ENCODE measurements at regions not wholly inside any gene's neighbourhood (a gene's known extent, or its start where the extent isn't known, plus 50 kb on each side); places are given as distances from the start of the nearest gene placed in this dataset.
A peak's percentile ranks its signal among the peaks of the same experiment; 100 is the strongest.

GRCh38 chr7:106723398-106723797 is 62.4 kb upstream of the CCDC71L start:
- no peak for DNase-seq (ENCODE audit: low read depth)

DNA sequence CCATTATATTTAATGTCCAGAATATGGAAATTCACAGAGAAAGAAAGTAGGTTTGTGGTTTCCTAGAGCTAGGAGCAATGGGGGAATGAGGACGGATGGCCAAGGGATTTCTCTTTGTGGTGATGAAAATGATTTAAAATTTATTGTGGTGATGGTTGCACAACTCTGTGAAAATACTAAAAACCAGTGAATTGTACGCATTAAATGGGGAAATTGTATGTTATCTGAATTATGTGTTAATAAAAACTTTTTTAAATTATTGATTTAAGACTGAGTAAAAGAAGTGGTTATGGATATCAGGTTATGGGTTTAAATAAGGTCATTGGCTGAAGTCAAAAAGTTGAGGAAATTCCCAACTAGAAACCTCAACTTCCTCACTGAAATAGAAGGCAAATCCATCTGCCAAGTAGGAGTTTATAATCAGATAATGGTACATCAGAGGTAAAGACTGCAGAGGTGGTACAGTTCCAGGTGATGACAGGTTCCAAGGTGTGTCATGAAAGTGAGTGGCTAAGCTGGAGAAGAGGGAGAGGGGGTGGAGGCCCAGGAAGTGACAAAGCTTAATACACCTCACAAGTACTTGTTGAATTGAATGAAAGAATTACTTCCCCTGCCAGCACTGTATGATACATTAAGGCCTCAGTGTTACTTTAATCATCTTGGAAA is 68.9 kb upstream of the CCDC71L start:
- no peak for DNase-seq (ENCODE audit: low read depth)
- no peak for TF ChIP-seq CTCF (conservative IDR thresholded peaks at IDR 0.05; ENCODE audit: low read depth, low read length)
- no peak overlapping the region for H3K4me3 ChIP-seq (ENCODE audit: low read depth, low read length)

More at GRCh38 chr7:106723398-106723797, 62.4 kb upstream of the CCDC71L start:
- TF ChIP-seq CTCF (conservative IDR thresholded peaks at IDR 0.05; ENCODE audit: low read depth, low read length), result no peak
- H3K4me3 ChIP-seq (ENCODE audit: low read depth, low read length), result no peak overlapping the region

- no peak for TF ChIP-seq CTCF (conservative IDR thresholded peaks at IDR 0.05; ENCODE audit: low read depth, low read length)
- no peak overlapping the region for H3K4me3 ChIP-seq (ENCODE audit: low read depth, low read length)
Observed at GRCh38 chr7:106731187-106731586, 70.2 kb upstream of the CCDC71L start.

GRCh38 chr7:106731646-106732444 is 70.9 kb upstream of the CCDC71L start:
- H3K4me3 ChIP-seq (ENCODE audit: low read depth, low read length), result no peak overlapping the region
- no peak for TF ChIP-seq CTCF (conservative IDR thresholded peaks at IDR 0.05; ENCODE audit: low read depth, low read length)
- peak; percentile 26 for DNase-seq (ENCODE audit: low read depth)

More at GRCh38 chr7:106731187-106731586, 70.2 kb upstream of the CCDC71L start:
- peak; percentile 25 for DNase-seq (ENCODE audit: low read depth)

- no peak for TF ChIP-seq CTCF (conservative IDR thresholded peaks at IDR 0.05; ENCODE audit: low read depth, low read length)
- DNase-seq (ENCODE audit: low read depth), result no peak
- H3K4me3 ChIP-seq (ENCODE audit: low read depth, low read length), result no peak overlapping the region
Observed at GRCh38 chr7:106735637-106736036, 74.7 kb upstream of the CCDC71L start.

DNA sequence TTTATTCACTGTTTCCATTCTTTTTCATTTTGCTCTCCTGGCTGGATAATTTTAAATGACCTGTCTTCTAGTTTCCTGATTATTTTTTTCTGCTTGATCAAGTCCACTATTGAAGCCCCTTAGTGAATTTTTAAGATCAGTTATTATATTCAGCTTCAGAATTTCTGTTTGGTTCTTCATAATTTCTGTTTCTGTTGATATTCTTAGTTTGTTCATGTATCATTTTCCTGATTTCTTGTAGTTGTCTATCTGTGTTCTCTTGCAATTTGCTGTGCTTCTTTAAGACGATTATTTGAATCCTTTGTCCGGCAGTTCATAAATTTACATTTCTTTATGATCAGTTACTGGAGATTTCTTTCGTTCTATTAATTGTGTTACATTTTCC is 75.2 kb upstream of the CCDC71L start:
- no peak for DNase-seq (ENCODE audit: low read depth)
- no peak for TF ChIP-seq CTCF (conservative IDR thresholded peaks at IDR 0.05; ENCODE audit: low read depth, low read length)
- H3K4me3 ChIP-seq (ENCODE audit: low read depth, low read length), result no peak overlapping the region

All from choroid plexus epithelial cell (primary cell).